Adrenal gland (tissue), 9 donors: ENCODE measurements at regions not wholly inside any gene's neighbourhood (a gene's known extent, or its start where the extent isn't known, plus 50 kb on each side); places are given as distances from the start of the nearest gene placed in this dataset.
A peak's percentile ranks its signal among the peaks of the same experiment; 100 is the strongest.

Experiments used
- DNase-seq, 7 donors: peaks; one replicate each; pipeline ENCODE4 v3.0.0-alpha.2; 2019 to 2020
- H3K27ac ChIP-seq, 5 donors: fragments of 200-600 bp; sonication (generic) in 4 of 5; 1 replicate in 3 of 5; 2 replicates in 2 of 5; pipeline versions ENCODE4 v1.5.1 to v1.8.0; 2016 to 2020; ENCODE audit warnings: mild to moderate bottlenecking in 1 of 5
- H3K27me3 ChIP-seq: fragments of 200-600 bp; 2 replicates; pipeline ENCODE4 v1.8.0; 2021
- H3K36me3 ChIP-seq, 2 donors: fragments of 200-600 bp; replicated peaks in 1 of 2; 1 replicate in 1 of 2; 2 replicates in 1 of 2; pipeline versions ENCODE4 v1.5.1 to v1.8.0; 2018 to 2022
- H3K4me1 ChIP-seq, 2 donors: fragments of 200-600 bp; replicated peaks in 1 of 2; 1 replicate in 1 of 2; 2 replicates in 1 of 2; pipeline versions ENCODE4 v1.5.1 to v1.8.0; 2018 to 2021
- H3K4me3 ChIP-seq, 4 donors: fragments of 200-600 bp; sonication (generic) in 3 of 4; one replicate each; pipeline ENCODE4 v1.5.1; 2016 to 2018
- H3K9me3 ChIP-seq, 3 donors: fragments of 200-600 bp; sonication (generic) in 1 of 3; replicated peaks in 1 of 3; 1 replicate in 2 of 3; 2 replicates in 1 of 3; pipeline versions ENCODE4 v1.5.1 to v1.8.0; 2016 to 2021
- CTCF ChIP-seq, 6 experiments: fragments of 450-650 bp in 4 of 6; fragments of 200-600 bp in 2 of 6; sonication (generic) in 1 of 6; IDR thresholded peaks; 1 replicate in 5 of 6; 2 replicates in 1 of 6; pipeline versions ENCODE4 v1.5.1 to v1.8.0; 2016 to 2021; ENCODE audit warnings: antibody characterized with exemption in 6 of 6, mild to moderate bottlenecking in 2 of 6, moderate library complexity in 1 of 6
- POLR2A ChIP-seq, 2 donors: fragments of 450-650 bp; IDR thresholded peaks; one replicate each; pipeline ENCODE4 v1.6.1; 2017; ENCODE audit warnings: antibody characterized with exemption in 2 of 2, mild to moderate bottlenecking in 2 of 2, moderate library complexity in 1 of 2
- WGBS, 4 donors: extraction: QIAGEN DNeasy Blood & Tissue Kit in 2 of 4; methylation state at CpG; one replicate each; pipeline versions ENCODE4 v1.1.5 to v1.1.7; 2013 to 2017; 5-methylcytosine and 5-hydroxymethylcytosine counted together
- intact Hi-C, 2 donors: fragments of 100-400 bp; cut with DNase I; formaldehyde crosslinking; loops; one replicate each; pipeline versions ENCODE4 v1.14.1 to v1.15.0; 2022 to 2023
- donor health status: healthy with polysubstance abuse.
- donor health status: Bipolar disorder and iron deficiency.
- donor health status: DM: yes; HTN: yes; CAD: no.
- donor health status: DM: no; HTN: no; CAD: no.
- donor health status: DM: no; HTN: no; CAD: no.

GRCh38 chr7:50954716-50955115, 172.0 kb upstream of the GRB10 start:
- TF ChIP-seq CTCF (IDR thresholded peaks at IDR 0.05) (no peak), POLR2A (IDR thresholded peaks at IDR 0.05) (no peak)
- Histone ChIP-seq H3K36me3 (no peaks in the 10 kb centered on the region), H3K27me3 (no peaks in the 10 kb centered on the region), H3K27ac (peak overlapping the region in 1 of 5 donors; percentile 10), H3K4me1 (no peaks in the 10 kb centered on the region), H3K9me3 (no peaks in the 10 kb centered on the region), H3K4me3 (no peak overlapping the region)
- intact Hi-C loops, result no loop called here
- WGBS, 4 donors, result 48 to 81% (median 63%) methylated on average over 3 to 5 of the region's 5 CpGs
- DNase-seq, result peak in 6 of 7 donors; percentile 23 to 69 (median 39)

- H3K9me3 ChIP-seq, result no peaks in the 10 kb centered on the region
- no peaks in the 10 kb centered on the region for H3K27me3 ChIP-seq
- no peak for TF ChIP-seq POLR2A (IDR thresholded peaks at IDR 0.05)
- TF ChIP-seq CTCF (IDR thresholded peaks at IDR 0.05), result no peak
- no peak overlapping the region for H3K4me3 ChIP-seq
- no peaks in the 10 kb centered on the region for H3K4me1 ChIP-seq
- 58 to 79% (median 72%) methylated on average over 4 of the region's 4 CpGs for WGBS, 4 donors
- no peaks in the 10 kb centered on the region for H3K36me3 ChIP-seq
- intact Hi-C loops, result no loop called here
- no peak overlapping the region for H3K27ac ChIP-seq
- no peak for DNase-seq
Observed at GRCh38 chr7:50954245-50954644, 171.5 kb upstream of the GRB10 start.

GRCh38 chr7:50953820-50954219, 171.1 kb upstream of the GRB10 start:
- no peaks in the 10 kb centered on the region for H3K9me3 ChIP-seq
- H3K27ac ChIP-seq, result no peak overlapping the region
- no peak overlapping the region for H3K4me3 ChIP-seq
- intact Hi-C loops, result no loop called here
- H3K4me1 ChIP-seq, result no peaks in the 10 kb centered on the region
- no peak for DNase-seq
- TF ChIP-seq CTCF (IDR thresholded peaks at IDR 0.05), result no peak
- no peak for TF ChIP-seq POLR2A (IDR thresholded peaks at IDR 0.05)
- WGBS, 4 donors, result 52 to 60% (median 58%) methylated on average over 3 of the region's 3 CpGs
- H3K27me3 ChIP-seq, result no peaks in the 10 kb centered on the region
- no peaks in the 10 kb centered on the region for H3K36me3 ChIP-seq

GRCh38 chr7:50953303-50953702, 170.6 kb upstream of the GRB10 start:
- no peak overlapping the region for H3K27ac ChIP-seq
- H3K27me3 ChIP-seq, result no peaks in the 10 kb centered on the region
- no peak for DNase-seq
- intact Hi-C loops, result no loop called here
- no peaks in the 10 kb centered on the region for H3K9me3 ChIP-seq
- WGBS, 4 donors, result 72 to 75% (median 74%) methylated on average over 6 of the region's 6 CpGs
- no peak overlapping the region for H3K4me3 ChIP-seq
- H3K4me1 ChIP-seq, result no peaks in the 10 kb centered on the region
- H3K36me3 ChIP-seq, result no peaks in the 10 kb centered on the region
- TF ChIP-seq POLR2A (IDR thresholded peaks at IDR 0.05) (no peak), CTCF (IDR thresholded peaks at IDR 0.05) (no peak)
